Activated CD4-positive, alpha-beta T cell treated with anti-CD3 and anti-CD28 coated beads, Interleukin-10, Interleukin-2, amounts not matched to agents 100 ng/mL and 50 ng/mL, durations not matched to agents 16 hours and 8 hours (primary cell): ENCODE measurements at regions not wholly inside any gene's neighbourhood (a gene's known extent, or its start where the extent isn't known, plus 50 kb on each side); places are given as distances from the start of the nearest gene placed in this dataset.

Experiments
- DNase-seq: peaks from one replicate; pipeline ENCODE4 v3.0.0-alpha.2; 2020

DNA sequence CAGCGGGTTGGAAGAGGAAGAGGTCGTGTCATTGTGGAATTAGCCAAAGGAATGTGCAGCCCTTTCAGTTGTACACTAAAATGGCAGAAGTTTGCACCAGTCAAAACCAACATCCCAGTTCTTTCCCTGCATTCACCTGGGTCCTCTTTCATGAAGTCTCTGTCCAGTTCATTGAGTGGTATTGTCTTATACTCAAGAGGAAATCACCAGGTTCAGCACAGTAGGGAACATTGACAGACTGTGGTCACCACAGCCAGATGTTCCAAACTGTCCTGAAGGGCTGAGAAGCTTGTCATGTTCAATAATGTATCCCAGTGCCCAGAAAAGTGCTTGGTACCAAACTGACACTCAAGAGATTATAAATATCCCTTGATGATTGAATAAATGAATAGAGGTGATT is 131.6 kb downstream of the GLUL start:
- no peak for DNase-seq

DNA sequence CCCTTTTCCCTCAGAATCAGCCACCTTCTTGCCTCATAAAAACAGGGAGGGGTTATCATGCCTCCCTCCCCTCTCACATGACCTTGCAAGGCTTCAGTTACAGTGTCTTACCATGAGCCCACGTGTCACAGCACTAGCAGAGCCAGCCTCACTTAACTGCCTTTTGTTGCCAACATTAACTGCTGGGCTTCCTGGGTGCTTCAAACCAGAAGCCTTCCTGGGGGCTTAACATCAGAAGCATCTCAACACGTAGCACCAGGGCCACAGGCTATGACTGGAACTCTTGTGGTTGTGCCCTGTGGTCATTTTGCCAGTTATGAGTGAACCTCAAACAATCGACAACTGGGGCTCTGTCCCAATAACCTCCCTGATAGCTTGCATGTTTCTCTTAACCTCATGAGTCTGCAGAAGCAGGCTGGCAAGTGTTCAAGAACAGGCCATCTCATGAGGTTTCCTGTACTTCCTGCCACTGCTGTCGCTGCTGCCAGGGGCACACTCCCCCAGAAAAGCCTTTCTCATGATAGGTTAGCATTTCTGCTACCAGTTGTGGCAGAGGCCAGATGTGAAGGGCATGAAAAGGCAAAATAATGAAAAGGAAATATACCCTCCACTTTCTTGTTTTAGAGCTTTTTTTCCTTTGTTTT is 132.2 kb downstream of the GLUL start:
- DNase-seq, result peak; percentile 94

DNA sequence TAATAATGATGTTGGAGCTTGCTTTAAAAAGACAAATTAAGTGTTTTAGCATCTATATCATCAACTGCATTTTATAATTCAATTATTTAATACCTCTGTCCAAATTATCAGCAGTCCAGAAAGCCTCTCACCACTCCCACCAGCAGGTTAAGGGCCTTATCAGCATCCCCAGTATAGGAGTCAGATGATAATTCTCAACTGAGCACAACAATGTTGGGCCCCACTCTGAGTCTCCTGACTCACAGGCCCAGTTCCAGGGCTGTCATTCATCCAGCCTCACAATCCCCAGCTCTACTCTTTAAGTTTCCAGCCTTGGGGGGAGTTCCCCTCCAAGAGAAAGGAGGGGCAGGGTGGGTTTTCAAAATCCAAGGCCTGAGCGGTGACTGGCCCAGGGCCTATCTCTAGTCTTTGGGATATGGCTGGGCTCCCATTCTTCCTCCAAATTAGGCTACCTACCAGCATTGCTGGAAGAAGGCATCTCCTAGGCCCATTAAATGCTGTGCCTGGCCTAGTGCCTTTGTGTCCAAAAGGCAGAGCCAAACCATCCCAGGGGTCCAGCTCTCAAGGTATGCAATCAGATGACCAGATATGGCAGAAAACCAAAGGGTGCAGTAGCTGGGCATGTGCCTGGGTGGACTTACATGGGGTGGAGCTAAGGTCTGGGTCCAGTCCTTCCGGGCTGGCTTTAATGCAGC is 134.1 kb downstream of the GLUL start:
- DNase-seq, result no peak

DNA sequence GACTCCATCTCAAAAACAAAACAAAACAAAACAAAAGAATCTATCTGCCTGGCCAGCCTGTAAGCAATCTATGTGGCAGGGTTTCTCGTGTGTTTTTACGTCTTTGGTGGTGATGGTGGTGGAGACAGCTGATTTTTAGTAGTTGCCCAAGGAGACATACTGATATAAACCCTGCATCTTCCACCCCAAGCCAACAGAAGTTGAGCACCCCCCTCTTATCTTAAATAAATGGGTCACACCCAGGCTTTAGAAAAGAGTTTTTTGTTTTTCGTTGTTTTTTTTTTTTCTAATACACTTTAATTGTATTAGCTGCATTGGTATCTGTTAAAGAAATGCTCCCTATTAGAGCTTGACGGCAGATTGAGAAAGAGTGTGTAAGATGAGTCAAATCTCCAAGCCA is 134.7 kb downstream of the GLUL start:
- DNase-seq, result no peak

DNA sequence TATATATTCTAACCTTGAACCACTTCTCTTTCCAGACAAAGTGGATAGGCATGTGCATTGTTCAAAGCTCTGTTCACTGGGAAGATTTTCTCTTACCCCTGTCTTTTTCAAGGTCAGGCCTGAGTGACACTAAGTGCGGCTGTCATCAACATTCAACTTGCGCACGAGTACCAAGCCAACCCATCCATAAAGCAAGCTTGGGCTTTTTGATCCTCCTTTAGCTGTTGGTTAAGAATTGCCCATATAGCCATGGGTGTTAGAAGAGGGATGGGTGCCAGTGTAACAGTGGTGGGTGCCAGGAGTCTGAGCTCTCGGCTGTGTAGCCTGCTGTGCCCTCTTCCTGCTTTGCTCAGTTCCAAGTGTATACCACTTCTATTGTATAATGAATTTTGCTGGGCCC is 136.1 kb downstream of the GLUL start:
- DNase-seq, result no peak

DNA sequence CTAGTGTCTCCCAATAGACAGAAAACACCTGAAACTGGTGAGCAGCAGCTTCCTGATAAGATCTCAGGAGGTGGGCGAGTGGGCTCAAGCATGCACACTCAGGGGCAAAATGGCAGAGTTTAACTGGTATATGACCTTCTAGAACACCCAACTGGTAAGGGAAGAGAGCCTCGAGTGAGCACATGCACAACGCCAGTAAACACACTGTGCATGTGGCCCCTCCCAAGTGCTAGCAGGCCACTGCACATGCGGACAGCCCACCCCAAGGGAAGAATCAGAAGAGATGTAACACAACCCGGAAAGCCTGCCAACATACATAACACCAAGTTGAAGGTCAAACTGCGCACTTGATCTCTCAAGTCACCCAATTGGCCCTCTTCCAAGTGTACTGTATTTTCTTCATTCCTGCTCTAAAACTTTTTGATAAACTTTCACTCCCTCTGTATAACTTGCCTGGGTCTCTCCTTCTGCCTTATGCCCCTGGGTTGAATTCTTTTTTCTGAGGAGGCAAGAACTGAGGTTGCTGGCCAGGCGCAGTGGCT is 138.2 kb downstream of the GLUL start:
- no peak for DNase-seq

DNA sequence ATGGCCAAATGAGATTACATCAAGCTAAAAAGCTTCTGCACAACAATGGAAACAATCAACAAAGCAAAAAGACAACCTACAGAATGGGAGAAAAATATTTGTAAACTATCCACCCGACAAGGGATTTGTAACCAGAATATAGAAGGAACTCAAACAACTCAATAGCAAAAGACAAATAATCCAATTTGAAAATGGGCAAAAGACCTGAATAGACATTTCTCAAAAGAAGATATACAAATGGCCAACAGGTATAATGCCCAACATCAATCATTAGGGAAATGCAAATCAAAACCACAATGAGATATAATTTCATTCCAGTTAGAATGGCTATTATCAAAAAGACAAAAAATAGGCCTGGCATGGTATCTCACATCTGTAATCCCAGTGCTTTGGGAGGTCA is 140.0 kb downstream of the GLUL start:
- no peak for DNase-seq

DNA sequence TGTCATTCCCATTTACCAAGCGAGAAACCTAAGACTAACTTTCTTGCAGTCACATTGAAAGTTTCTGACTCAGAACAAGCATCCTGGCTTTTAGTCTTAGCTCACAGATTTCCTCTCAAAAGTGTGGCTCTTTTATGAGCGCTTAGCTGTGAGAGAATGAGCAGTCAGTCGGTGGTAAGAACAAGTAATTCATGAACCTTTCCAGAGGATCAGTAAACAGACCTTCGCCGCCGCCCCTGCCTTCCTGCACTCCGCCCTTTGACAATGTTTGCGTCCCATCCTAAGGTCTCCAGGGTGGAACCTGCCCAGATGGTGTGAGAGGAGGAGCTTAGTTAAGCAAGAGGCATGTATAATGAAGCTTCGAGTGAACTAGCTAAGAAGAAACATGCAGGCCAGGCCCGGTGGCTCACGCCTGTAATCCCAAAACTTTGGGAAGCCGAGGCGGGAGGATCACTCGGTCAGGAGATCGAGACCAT is 142.4 kb downstream of the GLUL start:
- DNase-seq, result peak; percentile 94

DNA sequence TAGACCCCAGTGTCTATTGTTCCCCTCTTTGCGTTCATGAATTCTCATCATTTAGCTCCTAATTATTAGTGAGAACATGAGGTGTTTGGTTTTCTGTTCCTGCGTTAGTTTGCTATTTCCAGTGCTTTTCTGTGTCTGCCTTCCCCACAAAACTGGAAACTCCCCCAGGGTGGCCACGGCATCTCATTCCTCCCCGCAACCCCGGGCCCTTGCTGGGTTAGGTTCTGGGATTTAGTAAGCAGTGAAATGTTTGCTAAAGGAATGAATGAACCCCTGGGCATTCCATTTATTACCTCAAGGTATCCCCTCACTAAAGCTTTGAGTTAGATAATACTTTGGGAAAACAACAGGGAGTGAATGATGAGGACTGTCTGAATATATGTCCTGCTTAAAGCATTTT is 142.9 kb downstream of the GLUL start:
- peak; percentile 90 for DNase-seq

DNA sequence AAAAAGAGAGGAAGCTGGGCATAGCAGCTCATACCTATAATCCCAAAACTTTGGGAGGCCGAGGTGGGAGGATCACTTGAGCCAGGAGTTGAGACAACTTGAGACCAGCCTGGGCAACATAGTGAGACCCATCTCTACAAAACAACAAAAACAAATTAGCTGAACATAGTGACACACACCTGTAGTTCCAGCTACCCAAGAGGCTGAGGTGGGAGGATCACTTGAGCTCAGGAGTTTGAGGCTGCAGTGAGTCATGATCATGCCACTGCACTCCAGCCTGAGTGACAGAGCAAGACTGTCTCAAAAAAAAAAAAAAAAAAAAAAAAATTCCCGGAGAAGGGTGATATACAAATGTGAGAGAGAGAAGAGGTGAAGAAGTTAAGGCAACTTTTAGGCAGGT is 143.8 kb downstream of the GLUL start:
- peak; percentile 67 for DNase-seq

DNA sequence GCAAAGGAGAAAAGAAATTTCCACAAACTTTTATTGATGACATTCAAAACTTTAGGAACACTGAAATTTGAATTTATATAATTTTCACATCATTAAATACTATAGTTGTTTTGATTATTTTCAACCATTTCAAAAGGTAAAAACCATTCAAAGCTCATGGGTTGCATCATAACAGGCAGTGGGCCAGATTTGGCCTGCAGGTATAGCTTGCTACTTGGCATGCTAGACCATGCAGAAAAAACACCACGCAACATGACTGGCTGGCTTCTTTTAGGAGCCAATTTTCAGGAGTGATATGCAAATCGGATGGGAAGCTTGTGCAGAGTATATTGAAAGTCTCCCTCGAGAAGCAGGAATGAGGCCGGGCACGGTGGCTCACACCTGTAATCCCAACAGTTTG is 144.8 kb downstream of the GLUL start:
- DNase-seq, result no peak

DNA sequence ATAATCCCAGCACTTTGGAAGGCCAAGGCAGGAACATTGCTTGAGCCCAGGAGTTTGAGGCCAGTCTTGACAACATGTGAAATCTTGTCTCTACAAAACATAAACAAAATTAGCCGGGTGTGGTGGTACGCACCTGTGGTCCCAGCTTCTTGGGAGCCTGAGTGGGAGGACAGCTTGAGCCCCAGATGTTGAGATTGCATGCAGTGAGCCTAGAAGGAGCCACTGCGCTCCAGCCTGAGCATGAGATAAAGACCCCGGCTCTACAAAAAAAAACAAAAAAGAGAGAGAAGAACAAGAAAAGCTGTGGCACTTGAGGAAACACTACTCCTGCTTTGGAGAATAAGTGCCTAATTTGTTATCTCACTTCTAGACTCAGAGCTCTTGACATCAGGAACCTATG is 146.6 kb downstream of the GLUL start:
- DNase-seq, result no peak

DNA sequence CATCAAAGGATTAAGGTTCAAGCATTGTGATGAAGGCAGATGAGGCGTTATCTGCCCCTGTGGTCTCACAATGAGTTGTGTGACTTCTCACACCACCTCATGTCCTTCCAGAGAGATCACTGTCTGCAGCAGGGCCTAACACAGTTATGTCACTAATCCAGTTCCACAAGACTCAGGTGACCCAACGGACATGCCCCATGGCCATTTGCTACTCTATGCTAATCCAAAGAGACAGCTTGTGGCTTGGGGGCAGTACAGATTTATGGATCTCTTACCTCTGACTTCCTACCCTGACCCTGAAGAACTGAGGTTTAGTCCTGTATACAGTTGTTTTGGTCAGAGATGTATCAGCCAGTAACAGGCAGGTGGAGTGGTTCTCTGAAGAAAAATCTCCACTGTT is 147.1 kb downstream of the GLUL start:
- no peak for DNase-seq

DNA sequence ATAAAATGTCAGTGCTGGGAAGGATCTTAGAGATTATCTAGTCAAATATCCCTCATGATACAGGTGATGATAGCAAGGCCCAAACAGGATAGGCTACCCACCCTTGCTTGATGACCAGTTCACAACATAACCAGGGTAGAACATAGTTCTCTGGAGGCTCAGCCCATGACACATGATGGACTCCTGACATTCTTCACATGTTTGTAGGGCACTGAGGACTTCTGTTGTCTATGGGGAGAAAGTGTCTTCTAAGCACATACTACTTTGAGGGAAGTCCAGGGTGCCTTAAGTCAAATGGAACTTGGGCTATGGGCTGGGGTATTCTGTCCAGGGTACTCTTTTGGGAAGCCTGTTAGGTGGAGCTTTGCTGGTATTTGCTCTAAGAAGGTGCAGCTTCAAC is 148.9 kb downstream of the GLUL start:
- no peak for DNase-seq

DNA sequence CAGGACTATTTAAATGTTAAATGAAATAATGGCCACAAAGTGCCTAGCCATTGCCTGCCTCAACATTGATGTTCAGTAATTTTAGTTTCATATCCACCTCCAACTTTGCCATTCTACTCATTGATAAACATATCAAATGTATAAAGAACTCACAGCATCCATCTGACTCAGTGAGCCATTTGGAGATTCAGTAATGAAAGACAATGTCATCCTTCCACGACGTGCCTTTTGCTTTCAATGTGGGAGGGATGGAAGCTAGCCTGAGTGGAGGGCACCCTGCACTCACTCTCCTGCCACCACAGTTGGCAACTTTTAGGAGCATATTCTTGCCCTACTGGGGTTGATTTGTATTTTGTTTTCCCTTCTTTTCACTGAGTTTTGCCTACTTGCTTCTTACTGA is 151.5 kb downstream of the GLUL start:
- no peak for DNase-seq

DNA sequence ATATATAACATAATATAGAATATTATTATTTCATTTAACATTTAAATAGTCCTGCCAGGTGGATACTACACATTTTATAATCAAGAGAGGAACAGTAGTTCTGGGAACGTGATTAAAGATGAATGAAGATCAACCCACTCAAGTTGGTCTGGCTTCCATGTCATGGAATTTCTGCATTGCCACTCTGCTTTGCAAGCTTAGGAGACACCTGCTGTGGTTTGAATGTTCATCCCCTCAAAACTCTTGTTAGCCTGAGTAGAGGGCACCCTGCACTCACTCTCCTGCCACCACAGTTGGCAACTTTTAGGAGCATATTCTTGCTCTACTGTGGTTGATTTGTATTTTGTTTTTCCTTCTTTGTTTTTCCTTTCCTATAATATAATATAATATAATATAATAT is 153.2 kb downstream of the GLUL start:
- no peak for DNase-seq

DNA sequence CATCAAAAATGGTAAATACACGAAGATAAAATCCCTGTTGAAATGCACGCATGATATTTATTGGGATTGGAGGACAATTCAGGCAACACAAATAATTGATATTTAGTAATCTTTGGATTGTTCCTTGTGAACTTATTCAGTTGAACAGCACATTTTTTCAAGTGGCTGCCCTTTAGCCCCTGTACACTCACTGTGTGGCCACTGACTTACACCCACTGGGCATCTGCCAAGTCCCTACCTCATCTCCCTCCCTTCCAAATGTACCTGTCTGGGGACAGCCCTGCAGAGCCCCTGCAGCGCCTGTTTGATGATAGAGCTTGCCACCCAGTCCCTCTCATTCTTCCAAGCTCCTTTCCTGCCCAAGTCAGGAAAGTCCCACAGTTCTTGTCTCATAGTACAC is 154.3 kb downstream of the GLUL start:
- DNase-seq, result no peak

DNA sequence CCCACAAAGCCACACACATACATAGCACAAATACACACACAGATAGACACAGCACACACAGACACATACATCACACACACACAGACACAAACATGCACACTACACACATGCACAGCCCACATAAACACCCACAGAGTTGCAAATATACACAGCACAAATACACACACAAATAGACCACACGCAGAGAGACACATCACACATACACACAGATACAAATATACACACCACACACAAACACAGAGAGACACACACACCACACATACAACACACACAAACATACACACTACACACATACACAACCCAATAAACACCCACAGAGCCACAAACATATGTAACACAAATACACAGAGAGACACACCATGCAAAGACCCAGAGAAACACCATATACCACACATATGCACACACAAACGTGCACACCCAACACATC is 154.9 kb downstream of the GLUL start:
- DNase-seq, result no peak

DNA sequence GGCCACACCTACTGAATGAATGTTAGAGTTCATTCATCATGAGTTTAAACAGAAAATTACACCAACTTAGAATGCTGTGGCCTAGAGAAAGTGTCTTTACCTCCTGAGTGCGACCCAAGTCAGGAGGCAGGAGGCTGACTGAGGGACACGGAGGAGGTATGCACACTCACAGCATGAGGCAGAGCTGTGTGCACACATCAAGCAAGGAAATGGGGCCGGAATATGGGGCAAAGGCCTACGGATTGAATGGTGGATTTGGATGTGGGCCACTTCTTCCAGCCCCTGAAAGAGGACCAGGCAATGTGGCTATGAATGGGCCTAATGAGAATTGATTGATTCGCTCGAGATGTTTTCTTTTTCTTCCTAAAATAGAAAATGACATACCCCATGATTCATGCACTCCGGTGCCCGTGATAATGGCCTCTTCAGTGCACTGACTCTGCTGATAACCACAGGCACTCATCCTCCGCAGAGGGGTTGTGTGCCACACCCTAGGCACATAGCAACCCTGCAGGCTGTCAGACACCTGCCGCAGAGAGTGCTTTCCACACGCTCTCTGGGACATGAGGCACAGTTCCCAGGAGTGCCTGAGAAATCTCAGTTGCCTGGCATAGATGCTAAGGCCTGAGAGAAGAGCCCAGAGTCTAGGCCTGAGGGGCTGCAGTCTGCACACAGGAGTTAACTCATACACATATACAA is 155.5 kb downstream of the GLUL start:
- no peak for DNase-seq

DNA sequence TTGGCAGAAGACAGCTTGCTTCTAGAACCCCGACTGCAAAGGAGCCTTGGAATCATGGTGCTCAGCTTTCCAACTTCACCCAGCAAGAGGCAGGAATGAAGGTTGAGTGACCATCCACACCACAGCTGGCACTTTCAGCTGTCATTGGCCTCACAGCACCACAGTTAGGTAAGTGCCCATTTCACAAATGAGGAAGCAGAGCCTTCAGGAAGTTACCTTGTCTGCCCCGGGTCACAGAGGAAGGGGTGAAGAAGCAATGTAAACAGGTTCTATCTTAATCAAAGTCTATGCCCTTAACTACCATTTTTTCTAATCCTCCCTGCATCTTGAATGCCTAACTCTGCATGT is 156.0 kb downstream of the GLUL start:
- no peak for DNase-seq

DNA sequence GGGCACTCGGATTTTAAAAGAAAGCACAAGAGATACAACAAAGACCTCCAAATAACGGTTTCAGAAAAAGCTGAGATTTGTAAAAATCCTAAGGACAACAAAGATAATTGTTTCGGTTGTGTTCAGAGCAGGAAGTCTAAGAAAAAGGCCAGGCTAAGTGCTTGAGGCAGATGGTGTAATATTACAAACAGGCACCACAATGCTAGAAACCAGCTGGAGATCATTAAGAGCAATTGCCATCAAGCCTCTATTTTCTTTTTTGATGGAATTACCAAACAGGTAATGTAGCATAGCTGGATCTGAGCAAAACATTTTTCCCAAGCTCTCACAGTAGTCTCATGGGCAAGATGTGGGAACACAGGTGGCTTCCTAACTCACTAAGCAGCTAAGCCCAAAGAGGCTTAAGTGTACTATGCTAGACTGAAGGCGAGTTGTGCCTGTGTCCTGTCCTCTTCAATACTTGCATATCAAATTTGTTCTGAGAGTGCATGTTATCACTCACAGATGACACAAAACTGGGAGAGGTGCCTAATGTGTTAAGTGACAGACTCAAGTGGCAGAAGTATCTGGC is 161.6 kb downstream of the GLUL start:
- no peak for DNase-seq

DNA sequence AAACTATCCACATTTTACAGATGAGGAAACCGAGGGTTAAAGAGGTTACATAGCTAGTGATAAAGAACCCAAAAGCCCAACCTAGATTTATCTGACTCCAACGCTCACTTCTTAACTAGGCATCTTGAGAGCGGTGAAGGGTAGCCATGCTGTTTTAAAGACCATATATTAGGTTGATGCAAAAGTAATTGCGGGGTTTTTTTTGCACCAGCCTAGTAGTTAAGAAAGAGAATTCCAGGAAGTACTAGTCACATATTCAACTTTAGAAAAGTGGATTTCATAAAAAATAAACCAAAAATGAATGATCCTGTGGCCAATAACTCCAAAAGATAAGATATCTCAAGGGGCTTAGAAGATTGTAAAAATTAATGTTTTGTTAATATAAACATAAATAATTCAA is 162.1 kb downstream of the GLUL start:
- no peak for DNase-seq

DNA sequence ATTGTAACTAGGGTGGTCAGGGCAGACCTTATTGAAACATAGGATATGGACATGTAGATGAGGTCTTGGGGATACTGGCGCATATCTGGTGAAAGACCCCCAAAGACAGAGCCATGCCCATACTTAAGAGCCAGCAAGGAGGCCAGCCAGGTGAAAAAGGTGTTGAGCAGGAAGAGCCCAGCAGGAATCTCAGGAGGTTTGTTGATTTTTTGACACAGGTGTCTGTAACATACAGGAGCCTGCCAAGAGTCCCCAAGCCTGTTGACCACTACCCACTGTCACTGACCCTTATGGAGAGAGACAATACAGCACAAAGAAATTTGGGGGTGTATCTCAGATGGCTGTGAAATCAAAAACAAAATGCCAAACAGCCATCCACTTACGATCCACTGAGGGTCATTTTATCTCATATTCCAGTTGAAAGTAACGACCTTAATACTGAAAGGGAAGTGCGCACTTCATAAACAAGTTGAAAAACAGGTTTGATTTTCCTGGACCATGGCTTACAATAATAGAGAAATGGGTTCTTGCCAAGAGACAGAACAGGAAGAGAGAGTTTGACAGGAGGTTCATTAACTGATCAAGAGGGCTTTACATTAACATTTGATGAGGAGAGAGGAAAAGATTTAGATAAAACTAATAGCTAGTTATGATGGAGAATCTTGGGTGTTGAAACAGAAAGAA is 163.6 kb downstream of the GLUL start:
- DNase-seq, result no peak
